Brain microvascular endothelial cell (primary cell): ENCODE measurements at regions not wholly inside any gene's neighbourhood (a gene's known extent, or its start where the extent isn't known, plus 50 kb on each side); places are given as distances from the start of the nearest gene placed in this dataset.

Source experiments
- DNase-seq: peaks from one replicate; pipeline ENCODE4 v3.0.0-alpha.2; 2020
- H3K27ac ChIP-seq: fragments of 250-450 bp; sonication (Bioruptor Pico); 2 replicates; pipeline ENCODE4 v1.5.1; 2020; ENCODE audit warnings: mild to moderate bottlenecking, moderate library complexity
- H3K27me3 ChIP-seq: fragments of 250-450 bp; sonication (Bioruptor Pico); replicated peaks from 2 replicates; pipeline ENCODE4 v1.5.1; 2020; ENCODE audit warnings: mild to moderate bottlenecking
- H3K36me3 ChIP-seq: fragments of 250-450 bp; sonication (Bioruptor Pico); replicated peaks from 2 replicates; pipeline ENCODE4 v1.5.1; 2020; ENCODE audit warnings: mild to moderate bottlenecking
- H3K4me3 ChIP-seq: 2 replicates; pipeline ENCODE4 v1.5.1; 2011; ENCODE audit warnings: low read depth, mild to moderate bottlenecking, control low read depth, low read length, moderate library complexity
- CTCF ChIP-seq: IDR thresholded peaks from 2 replicates; pipeline ENCODE4 v1.5.1; 2011; ENCODE audit warnings: low read depth, mild to moderate bottlenecking, moderate library complexity, low read length, control low read depth, inconsistent platforms; ENCODE audit errors: missing control alignments
- in situ Hi-C: cut with HindIII; loops from 2 replicates; pipeline ENCODE4 v1.10.0; 2017; ENCODE audit warnings: low sequenced_read_pairs, low pct_ligation_motif_present

GRCh38 chr9:25421560-25421959, 256.7 kb downstream of the TUSC1 start:
- TF ChIP-seq CTCF, result no peak
- DNase-seq, result no peak
- Histone ChIP-seq H3K4me3 (no peak overlapping the region), H3K27ac (no peak overlapping the region), H3K27me3 (no peaks in the 10 kb centered on the region), H3K36me3 (no peaks in the 10 kb centered on the region)
- in situ Hi-C loops, result no loop called here

GRCh38 chr9:25418974-25419373, 259.3 kb downstream of the TUSC1 start:
- Histone ChIP-seq H3K27me3 (no peaks in the 10 kb centered on the region), H3K36me3 (no peaks in the 10 kb centered on the region), H3K27ac (no peak overlapping the region), H3K4me3 (no peak overlapping the region)
- no peak for DNase-seq
- in situ Hi-C loops, result no loop called here
- TF ChIP-seq CTCF, result no peak

- DNase-seq, result no peak
- in situ Hi-C loops, result no loop called here
- H3K27me3 ChIP-seq, result no peaks in the 10 kb centered on the region
- H3K4me3 ChIP-seq, result no peak overlapping the region
- TF ChIP-seq CTCF, result no peak
- H3K36me3 ChIP-seq, result no peaks in the 10 kb centered on the region
- H3K27ac ChIP-seq, result no peak overlapping the region
Measured at GRCh38 chr9:25415718-25416117, 262.5 kb downstream of the TUSC1 start.

GRCh38 chr9:25412646-25413045, 265.6 kb downstream of the TUSC1 start:
- no peak overlapping the region for H3K4me3 ChIP-seq
- no peak for TF ChIP-seq CTCF
- H3K27me3 ChIP-seq, result no peaks in the 10 kb centered on the region
- no peaks in the 10 kb centered on the region for H3K36me3 ChIP-seq
- H3K27ac ChIP-seq, result no peak overlapping the region
- no peak for DNase-seq
- in situ Hi-C loops, result no loop called here

- no peak for TF ChIP-seq CTCF
- Histone ChIP-seq H3K4me3 (no peak overlapping the region), H3K27ac (no peak overlapping the region), H3K36me3 (no peaks in the 10 kb centered on the region), H3K27me3 (no peaks in the 10 kb centered on the region)
- DNase-seq, result no peak
- in situ Hi-C loops, result no loop called here
Measured at GRCh38 chr9:25397746-25398145, 280.5 kb downstream of the TUSC1 start.

GRCh38 chr9:25396828-25397227, 281.4 kb downstream of the TUSC1 start:
- H3K27me3 ChIP-seq, result no peaks in the 10 kb centered on the region
- no peak for DNase-seq
- H3K27ac ChIP-seq, result no peak overlapping the region
- in situ Hi-C loops, result no loop called here
- TF ChIP-seq CTCF, result no peak
- no peaks in the 10 kb centered on the region for H3K36me3 ChIP-seq
- H3K4me3 ChIP-seq, result no peak overlapping the region
